C4-2B (cell line): ENCODE measurements at regions not wholly inside any gene's neighbourhood (a gene's known extent, or its start where the extent isn't known, plus 50 kb on each side); places are given as distances from the start of the nearest gene placed in this dataset.

Experiments used
- ZFX ChIP-seq: fragments of 450-650 bp; IDR thresholded peaks from 2 replicates; pipeline ENCODE4 v1.6.1; 2017
- TF ChIP-seq, protein P1 (sequence below): fragments of 450-650 bp; conservative IDR thresholded peaks from 2 replicates; pipeline ENCODE4 v1.5.1; 2017; ENCODE audit warnings: mild to moderate bottlenecking

DNA sequence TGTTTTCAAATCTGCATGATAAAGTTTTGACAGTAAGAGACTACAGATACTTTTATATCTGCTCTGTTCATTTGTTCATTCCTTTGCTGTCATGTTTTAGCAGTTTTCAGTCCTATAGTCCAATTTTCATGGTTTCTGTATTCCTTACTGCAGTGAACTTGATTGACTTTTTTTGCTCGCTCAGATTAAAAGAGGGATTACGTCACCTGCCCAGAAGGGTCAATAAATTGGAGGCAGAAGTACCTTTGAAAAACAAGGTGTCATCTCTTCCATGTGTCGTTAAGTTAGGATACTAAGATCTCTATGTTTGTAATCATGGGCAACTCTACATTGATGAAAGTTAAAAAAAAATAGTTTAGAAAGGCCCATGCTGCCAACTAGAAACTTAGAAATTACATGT, 250.1 kb upstream of the SMIM31 start:
- TF ChIP-seq, protein P1, sequence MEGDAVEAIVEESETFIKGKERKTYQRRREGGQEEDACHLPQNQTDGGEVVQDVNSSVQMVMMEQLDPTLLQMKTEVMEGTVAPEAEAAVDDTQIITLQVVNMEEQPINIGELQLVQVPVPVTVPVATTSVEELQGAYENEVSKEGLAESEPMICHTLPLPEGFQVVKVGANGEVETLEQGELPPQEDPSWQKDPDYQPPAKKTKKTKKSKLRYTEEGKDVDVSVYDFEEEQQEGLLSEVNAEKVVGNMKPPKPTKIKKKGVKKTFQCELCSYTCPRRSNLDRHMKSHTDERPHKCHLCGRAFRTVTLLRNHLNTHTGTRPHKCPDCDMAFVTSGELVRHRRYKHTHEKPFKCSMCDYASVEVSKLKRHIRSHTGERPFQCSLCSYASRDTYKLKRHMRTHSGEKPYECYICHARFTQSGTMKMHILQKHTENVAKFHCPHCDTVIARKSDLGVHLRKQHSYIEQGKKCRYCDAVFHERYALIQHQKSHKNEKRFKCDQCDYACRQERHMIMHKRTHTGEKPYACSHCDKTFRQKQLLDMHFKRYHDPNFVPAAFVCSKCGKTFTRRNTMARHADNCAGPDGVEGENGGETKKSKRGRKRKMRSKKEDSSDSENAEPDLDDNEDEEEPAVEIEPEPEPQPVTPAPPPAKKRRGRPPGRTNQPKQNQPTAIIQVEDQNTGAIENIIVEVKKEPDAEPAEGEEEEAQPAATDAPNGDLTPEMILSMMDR, result no peak
- no peak for TF ChIP-seq ZFX
